GM19025 (cell line): ENCODE measurements at regions not wholly inside any gene's neighbourhood (a gene's known extent, or its start where the extent isn't known, plus 50 kb on each side); places are given as distances from the start of the nearest gene placed in this dataset.

Experiments used
- ATAC-seq: cut with Tn5 transposase; IDR thresholded peaks from one replicate; pipeline ENCODE4 v1.9.1; 2021; ENCODE audit warnings: mild to moderate bottlenecking, low read depth, moderate library complexity; ENCODE audit not compliant: unreplicated experiment

- no peak for ATAC-seq
Observed at GRCh38 chr12:39127401-39127800, 222.0 kb upstream of the CPNE8 start.

- no peak for ATAC-seq
Observed at GRCh38 chr12:39125566-39125965, 220.2 kb upstream of the CPNE8 start.

GRCh38 chr12:39124768-39125167, 219.4 kb upstream of the CPNE8 start:
- no peak for ATAC-seq

GRCh38 chr12:39123580-39124253, 218.3 kb upstream of the CPNE8 start:
- ATAC-seq = no peak

DNA sequence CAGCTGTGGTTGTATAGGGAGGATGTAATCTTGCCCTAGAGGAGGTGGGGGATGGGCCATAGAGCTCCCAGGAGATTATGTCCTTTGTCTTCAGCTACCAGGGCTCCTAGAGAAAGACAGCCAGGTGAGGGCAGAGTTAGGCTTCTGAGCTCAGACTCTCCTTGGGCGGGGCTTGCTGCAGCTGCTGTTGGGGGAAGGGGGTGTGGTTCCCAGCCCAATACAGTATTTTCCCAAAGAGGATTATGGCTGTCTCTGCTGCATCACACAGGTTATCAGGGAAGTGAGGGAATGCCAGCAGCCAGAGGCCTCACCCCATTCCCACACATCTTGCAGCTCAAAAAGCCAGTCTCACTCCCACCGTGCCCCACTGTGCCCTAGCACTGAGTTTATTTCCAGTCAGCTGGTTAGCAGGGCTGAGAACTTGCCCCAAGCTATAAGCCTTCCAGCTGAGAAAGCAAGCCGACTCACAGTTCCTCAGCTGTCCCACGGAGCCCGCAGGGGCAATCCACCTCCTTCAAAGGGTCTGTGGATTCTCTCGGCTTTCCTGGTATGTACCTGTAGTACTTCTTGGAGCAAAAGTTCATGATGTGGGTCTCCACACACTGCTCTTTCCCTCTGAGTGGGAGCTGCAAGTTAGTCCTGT, 217.3 kb upstream of the CPNE8 start:
- no peak for ATAC-seq

DNA sequence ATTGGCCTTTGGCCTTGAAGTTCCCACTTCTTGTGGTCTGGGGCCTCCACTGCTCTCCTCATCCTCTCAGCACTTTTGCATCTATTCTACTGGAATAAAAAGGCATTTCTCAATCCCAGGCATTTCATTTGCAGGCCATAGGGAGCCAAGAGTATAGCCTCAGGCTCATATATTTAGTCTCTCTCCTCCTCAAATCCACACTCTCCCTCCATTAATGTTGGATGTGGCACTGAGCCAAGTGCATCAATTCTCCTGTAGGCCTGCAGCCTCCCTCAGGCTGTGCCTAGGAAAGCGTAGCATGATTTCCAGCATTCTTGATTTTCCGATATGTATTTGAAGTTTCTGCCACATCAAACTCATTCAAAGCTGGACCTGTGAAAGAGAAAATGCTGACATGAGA, 211.5 kb upstream of the CPNE8 start:
- ATAC-seq = no peak

- no peak for ATAC-seq
Observed at GRCh38 chr12:39112064-39112463, 206.7 kb upstream of the CPNE8 start.

- ATAC-seq = no peak
Observed at GRCh38 chr12:39105111-39105510, 199.7 kb upstream of the CPNE8 start.

GRCh38 chr12:39103552-39104165, 198.3 kb upstream of the CPNE8 start:
- ATAC-seq = peak; percentile 91

DNA sequence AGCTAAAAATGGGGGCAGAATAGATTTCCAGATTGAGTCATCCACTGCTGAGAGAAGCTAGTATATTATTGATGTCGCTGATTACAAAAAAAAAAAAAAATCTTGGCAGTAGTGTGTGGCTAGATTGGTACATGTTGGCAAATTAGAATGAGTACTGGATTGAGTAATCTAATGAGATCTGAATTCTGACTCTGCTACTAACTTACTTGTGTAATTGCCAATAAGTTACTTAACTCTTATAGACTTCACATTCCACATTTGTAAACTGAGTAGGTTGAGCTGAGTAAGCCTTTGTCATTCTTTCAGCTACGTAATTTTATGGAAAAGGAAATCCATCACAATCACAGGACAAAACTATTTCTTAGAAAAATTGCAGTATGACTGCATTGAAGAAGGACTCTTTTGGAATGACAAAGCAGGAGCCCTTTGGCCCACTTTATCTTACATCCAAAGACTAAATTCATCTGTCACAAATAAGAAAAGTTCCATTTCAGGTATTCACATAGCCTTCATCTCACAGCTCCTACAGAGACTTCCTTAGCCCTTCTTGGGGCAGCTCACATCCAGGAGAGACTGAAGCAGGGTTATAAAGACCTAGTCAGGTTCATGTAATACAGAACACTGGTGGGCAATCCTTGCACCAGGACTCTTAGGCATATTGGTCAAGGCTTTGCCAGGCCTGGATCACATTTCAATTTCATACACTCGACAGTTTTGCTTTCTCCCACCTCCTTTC, 197.3 kb upstream of the CPNE8 start:
- ATAC-seq = no peak

- no peak for ATAC-seq
Observed at GRCh38 chr12:39095636-39096330, 190.4 kb upstream of the CPNE8 start.

DNA sequence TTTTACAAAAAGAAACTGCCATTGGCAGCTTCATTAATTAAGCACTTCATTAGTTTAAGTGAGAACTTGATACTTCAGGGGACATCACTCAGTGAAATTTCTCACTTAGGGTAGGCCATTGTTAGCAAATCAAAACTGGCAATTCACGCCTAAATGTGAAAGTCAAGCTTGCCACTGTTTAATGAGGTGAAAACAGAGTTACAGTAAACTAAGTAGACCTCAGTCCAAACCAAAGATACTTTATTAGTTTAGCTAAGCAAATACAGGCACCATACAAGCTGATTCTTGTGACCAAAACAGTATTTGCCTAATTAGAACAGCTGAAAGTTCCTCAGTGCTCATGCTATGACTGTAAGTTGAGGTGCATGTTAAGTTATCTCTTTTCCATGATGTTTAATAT, 176.5 kb upstream of the CPNE8 start:
- no peak for ATAC-seq

DNA sequence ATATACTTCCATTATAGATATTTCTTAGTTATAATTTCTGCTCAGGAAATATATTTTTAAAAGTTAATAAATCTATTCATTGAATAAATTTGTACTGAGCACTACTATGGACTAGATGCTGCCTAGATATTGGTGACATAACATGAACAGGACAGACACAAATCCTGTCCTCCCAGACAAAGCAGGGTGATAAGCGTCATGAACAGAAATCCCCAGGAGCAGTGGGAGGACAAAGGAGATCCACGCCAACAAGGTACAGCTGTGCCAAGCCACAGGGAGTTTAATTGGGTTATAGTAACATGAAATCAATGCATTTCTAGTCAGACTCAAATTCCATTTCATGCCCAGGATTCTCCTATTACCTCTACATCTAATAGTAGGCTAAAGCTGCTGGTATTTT, 171.8 kb upstream of the CPNE8 start:
- ATAC-seq = no peak

DNA sequence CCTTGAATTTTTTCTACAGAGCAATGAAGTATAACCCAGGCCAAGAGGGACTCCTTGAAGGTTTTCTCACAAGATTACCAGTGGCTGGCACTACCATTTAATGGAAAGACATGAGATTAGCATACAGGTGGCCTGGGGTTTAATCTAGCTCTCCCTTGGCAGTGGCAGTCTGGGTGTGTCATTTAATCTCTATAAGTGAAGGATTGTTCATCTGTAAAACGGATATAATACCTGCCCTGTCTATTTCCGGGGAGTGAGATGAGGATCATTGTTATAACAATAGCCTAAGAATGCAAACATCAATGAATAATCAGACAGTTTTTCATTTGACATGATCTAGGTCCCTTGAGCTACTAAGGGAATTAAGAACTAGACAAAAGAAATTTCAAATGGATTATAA, 168.7 kb upstream of the CPNE8 start:
- ATAC-seq = no peak

DNA sequence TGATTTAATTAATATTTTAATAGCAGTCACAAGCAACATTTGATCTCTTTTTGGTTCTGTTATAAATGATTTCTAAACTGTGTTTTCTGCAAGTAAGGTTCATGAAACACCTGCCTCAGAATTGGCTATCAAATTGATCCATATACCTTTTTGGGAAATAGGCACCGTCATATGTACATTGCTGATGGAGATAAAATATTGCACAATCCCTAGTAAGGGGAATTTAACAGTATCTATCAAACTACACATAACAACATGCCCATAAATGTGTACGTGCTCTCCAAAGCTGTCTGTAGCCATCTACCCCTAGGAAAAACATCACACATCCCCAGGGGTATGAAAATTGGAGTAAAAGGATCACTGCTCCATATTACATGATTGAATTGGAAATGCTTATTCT, 167.3 kb upstream of the CPNE8 start:
- no peak for ATAC-seq

DNA sequence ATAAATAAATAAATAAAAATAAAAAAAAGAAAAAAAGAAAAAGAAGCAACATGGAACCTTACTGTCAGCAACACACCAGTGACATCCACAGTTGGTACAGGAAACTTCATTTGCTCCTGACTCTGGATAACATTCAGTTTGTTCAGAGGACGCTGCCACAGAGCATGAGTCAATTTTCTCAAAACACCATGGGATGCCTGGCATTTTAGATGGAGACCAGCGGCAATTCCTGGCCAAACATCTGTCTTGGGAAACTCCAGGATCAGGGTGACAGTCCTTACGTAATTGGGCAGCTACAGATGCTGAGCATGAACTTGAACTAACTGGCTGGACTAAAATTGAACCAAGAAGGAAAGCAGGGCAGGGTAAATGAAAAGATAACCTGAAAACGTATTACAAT, 166.2 kb upstream of the CPNE8 start:
- no peak for ATAC-seq

- no peak for ATAC-seq
Observed at GRCh38 chr12:39070775-39071174, 165.4 kb upstream of the CPNE8 start.

DNA sequence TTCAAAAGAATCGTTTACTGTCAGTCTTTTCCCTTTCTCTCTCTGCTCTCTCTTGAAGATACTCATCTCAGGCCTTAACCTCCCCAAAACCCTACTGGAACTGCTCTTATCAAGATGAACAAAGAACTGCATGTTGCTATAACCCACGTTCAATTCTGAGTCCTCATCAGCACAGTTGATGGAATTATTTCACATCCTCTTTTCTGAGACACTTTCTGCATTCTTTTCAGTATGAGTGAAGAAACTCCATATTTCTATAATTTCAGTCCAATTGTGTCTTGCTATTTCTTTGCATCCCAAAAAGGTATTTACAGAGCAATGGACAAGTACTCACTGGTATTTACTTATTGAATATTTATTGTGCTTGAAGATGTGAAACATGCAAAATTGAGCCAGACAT, 160.1 kb upstream of the CPNE8 start:
- ATAC-seq = no peak

GRCh38 chr12:39064708-39065107, 159.3 kb upstream of the CPNE8 start:
- ATAC-seq = no peak

DNA sequence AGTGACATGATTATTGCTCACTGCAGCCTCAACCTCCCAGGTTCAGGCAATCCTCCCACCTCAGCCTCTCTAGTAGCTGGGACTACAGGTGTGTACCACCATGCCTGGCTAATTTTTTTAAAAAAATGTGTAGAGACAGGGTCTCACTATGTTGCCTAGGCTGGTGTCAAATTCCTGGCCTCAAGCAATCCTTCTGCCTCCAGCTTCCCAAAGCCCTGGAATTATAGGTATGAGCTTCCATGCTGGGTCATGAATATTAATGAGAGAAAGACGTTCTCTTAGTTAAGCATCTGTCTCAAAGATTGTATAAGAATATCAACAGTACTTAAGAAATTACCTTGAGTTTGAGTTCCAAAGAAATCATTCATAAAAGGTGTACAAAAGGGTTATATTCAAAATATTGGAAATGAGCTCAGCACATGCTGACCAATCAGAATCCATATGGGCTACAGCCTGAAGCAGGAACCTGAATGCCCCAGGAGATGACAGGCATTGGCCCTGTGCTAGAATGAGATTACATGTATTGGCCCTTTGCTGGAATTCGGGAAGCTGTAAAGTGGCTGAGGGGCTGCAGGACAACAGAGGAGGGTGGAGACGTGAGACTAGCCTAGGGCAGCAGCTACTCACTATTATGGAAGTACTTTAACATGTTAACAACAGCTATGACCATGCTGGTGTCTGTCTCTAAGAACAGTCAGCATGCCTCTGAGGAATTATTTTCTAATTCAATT, 157.0 kb upstream of the CPNE8 start:
- no peak for ATAC-seq
